Upper lobe of right lung (tissue), 1 donor: ENCODE measurements at regions not wholly inside any gene's neighbourhood (a gene's known extent, or its start where the extent isn't known, plus 50 kb on each side); places are given as distances from the start of the nearest gene placed in this dataset.
A peak's percentile ranks its signal among the peaks of the same experiment; 100 is the strongest.

Experiments
- ATAC-seq: fragments of 200-7000 bp; cut with Tn5 transposase; one replicate; pipeline ENCODE4 v1.9.1; 2020; ENCODE audit warnings: mild to moderate bottlenecking, moderate library complexity
- DNase-seq: peaks from one replicate; pipeline ENCODE4 v3.0.0-alpha.2; 2020
- H3K27ac ChIP-seq: fragments of 200-600 bp; one replicate; pipeline ENCODE4 v1.8.0; 2022
- H3K27me3 ChIP-seq: fragments of 200-600 bp; one replicate; pipeline ENCODE4 v1.8.0; 2022; ENCODE audit warnings: mild to moderate bottlenecking
- H3K36me3 ChIP-seq: fragments of 200-600 bp; one replicate; pipeline ENCODE4 v1.8.0; 2022
- H3K4me1 ChIP-seq: fragments of 200-600 bp; one replicate; pipeline ENCODE4 v1.8.0; 2022
- H3K4me3 ChIP-seq: fragments of 200-600 bp; one replicate; pipeline ENCODE4 v1.8.0; 2022; ENCODE audit warnings: mild to moderate bottlenecking
- H3K9me3 ChIP-seq: fragments of 200-600 bp; one replicate; pipeline ENCODE4 v1.8.0; 2022
- CTCF ChIP-seq: fragments of 200-600 bp; IDR thresholded peaks from one replicate; pipeline ENCODE4 v1.8.0; 2022; ENCODE audit warnings: antibody characterized with exemption
- intact Hi-C: fragments of 100-400 bp; cut with DNase I; formaldehyde crosslinking; loops from one replicate; pipeline ENCODE4 v1.11.0; 2022
- donor health status: DM: no; HTN: yes; CAD: no; lungs with severe emphysema.

DNA sequence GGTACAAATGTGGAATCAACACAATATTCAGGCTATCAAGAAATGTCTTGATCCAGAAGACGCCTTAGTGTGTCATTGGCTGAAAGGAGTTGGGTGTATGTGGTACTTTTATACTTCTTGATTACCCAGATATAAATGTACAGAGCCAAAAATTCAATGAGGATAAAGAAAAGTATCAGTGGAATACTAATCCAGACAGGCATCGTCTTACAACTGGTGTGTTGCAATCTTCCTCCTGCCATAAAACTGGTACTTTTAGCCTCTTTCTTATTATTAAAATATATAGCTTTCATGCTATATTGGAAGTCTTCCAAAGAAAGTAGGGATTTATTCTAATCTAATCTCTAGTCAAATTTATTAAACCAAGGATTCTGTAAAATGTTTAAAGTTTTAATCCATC, 388.6 kb upstream of the MIR17HG start:
- no peak for TF ChIP-seq CTCF
- intact Hi-C loops: no loop called here

GRCh38 chr13:90968166-90968904, 379.2 kb upstream of the MIR17HG start:
- Histone ChIP-seq H3K27ac (no peak overlapping the region), H3K36me3 (no peaks in the 10 kb centered on the region), H3K4me1 (no peaks in the 10 kb centered on the region), H3K4me3 (no peak overlapping the region), H3K9me3 (no peaks in the 10 kb centered on the region), H3K27me3 (no peaks in the 10 kb centered on the region)
- ATAC-seq (no peak), DNase-seq (no peak)
- intact Hi-C loops: no loop called here
- peak; percentile 34 for TF ChIP-seq CTCF

More for the DNA sequence above, 388.6 kb upstream of the MIR17HG start:
- no peak overlapping the region for H3K27ac ChIP-seq
- H3K4me3 ChIP-seq: no peak overlapping the region
- H3K27me3 ChIP-seq: no peaks in the 10 kb centered on the region
- ATAC-seq (no peak), DNase-seq (no peak)
- no peaks in the 10 kb centered on the region for H3K4me1 ChIP-seq
- H3K9me3 ChIP-seq: no peaks in the 10 kb centered on the region
- no peaks in the 10 kb centered on the region for H3K36me3 ChIP-seq

DNA sequence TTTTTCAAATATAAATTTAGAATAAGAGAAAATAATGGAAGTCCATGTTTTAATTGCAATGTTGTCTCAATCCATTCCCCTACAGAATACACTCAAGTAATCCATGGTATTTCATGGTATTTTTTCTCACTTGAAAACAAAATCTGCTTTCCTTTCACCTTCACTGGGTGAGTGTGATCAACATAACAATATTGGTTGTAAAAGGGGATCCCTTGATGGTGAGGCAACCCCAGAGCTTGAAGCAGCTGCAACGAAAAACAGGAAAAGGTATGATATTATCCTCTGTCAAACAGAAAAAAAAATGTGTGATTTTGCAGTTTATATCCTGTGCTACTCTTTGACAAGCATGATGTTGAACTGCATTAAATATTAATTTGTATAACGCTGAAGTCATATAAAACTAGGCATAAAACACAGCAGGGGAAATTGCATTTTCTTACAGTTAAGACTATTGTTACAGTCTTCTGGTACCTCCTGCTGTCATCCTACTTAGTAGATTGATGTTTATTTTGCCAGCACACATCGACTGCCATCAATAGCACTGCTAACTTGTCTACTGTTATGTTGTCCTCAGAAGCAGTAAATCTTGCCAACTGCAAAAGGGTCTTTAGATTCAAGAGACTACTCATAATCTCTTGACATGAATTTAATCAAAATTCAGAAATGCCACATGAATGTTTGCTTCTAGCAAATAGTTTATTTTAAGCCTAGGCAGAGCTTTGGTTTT, 373.1 kb upstream of the MIR17HG start:
- no peak for ATAC-seq
- no peaks in the 10 kb centered on the region for H3K9me3 ChIP-seq

DNA sequence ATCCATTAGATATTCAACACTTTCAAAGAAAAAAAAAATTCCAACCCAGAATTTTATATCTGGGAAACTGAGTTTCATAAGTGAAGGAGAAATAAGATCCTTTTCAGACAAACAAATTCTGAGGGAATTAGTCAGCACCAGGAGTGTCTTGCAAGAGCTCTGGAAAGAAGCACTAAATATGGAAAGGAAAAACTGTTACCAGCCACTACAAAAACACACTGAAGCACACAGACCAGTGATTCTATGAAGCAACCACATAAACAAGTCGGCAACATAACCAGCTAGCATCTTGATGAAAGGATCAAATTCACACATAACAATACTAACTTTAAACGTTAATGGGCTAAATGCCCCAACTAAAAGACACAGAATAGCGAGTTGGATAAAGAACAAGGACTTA, 368.4 kb upstream of the MIR17HG start:
- no peaks in the 10 kb centered on the region for H3K27me3 ChIP-seq
- H3K9me3 ChIP-seq: no peaks in the 10 kb centered on the region
- ATAC-seq (no peak), DNase-seq (no peak)
- H3K4me3 ChIP-seq: no peak overlapping the region
- no peaks in the 10 kb centered on the region for H3K4me1 ChIP-seq
- intact Hi-C loops: no loop called here
- no peaks in the 10 kb centered on the region for H3K36me3 ChIP-seq
- no peak overlapping the region for H3K27ac ChIP-seq
- no peak for TF ChIP-seq CTCF

More for the DNA sequence above, 373.1 kb upstream of the MIR17HG start:
- TF ChIP-seq CTCF: no peak
- no peaks in the 10 kb centered on the region for H3K36me3 ChIP-seq
- no peak for DNase-seq
- no peak overlapping the region for H3K27ac ChIP-seq
- H3K27me3 ChIP-seq: no peaks in the 10 kb centered on the region
- no peaks in the 10 kb centered on the region for H3K4me1 ChIP-seq
- no peak overlapping the region for H3K4me3 ChIP-seq
- intact Hi-C loops: no loop called here

DNA sequence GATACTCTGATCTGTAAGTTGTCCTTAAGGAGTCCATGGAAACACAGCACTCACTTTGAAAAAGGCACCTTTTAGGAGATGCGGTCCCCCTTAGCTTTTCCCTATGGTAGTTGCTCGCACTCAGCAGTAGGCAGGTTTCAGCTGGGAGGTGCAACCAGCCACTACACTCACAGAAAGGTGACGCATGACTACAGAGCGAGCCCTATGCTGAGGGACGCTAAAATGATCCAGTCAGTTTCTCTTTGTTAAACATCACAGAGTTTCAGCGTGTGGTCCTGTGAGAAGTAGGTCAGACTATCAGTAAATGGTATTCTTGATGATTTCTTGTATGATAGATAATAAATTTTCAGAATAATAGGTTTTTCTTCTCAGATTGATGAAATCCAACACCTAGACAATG, 362.7 kb upstream of the MIR17HG start:
- H3K4me3 ChIP-seq: no peak overlapping the region
- TF ChIP-seq CTCF: no peak
- no peaks in the 10 kb centered on the region for H3K4me1 ChIP-seq
- intact Hi-C loops: no loop called here
- H3K27ac ChIP-seq: no peak overlapping the region
- ATAC-seq: no peak
- H3K9me3 ChIP-seq: no peaks in the 10 kb centered on the region
- DNase-seq: no peak
- no peaks in the 10 kb centered on the region for H3K27me3 ChIP-seq
- H3K36me3 ChIP-seq: no peaks in the 10 kb centered on the region
